Lower lobe of right lung (tissue), 2 donors: ENCODE measurements at regions not wholly inside any gene's neighbourhood (a gene's known extent, or its start where the extent isn't known, plus 50 kb on each side); places are given as distances from the start of the nearest gene placed in this dataset.

Experiments
- ATAC-seq, 2 donors: fragments of 200-7000 bp; cut with Tn5 transposase; one replicate each; pipeline ENCODE4 v1.9.1; 2020 to 2022; ENCODE audit warnings: mild to moderate bottlenecking in 2 of 2, moderate library complexity in 2 of 2
- DNase-seq: peaks from one replicate; pipeline ENCODE4 v3.0.0-alpha.2; 2020
- H3K27ac ChIP-seq: fragments of 200-600 bp; one replicate; pipeline ENCODE4 v1.8.0; 2022
- H3K27me3 ChIP-seq: fragments of 200-600 bp; one replicate; pipeline ENCODE4 v1.8.0; 2022; ENCODE audit warnings: low read depth
- H3K36me3 ChIP-seq: fragments of 200-600 bp; one replicate; pipeline ENCODE4 v1.8.0; 2022; ENCODE audit warnings: mild to moderate bottlenecking
- H3K4me1 ChIP-seq: fragments of 200-600 bp; one replicate; pipeline ENCODE4 v1.8.0; 2022
- H3K4me3 ChIP-seq: fragments of 200-600 bp; one replicate; pipeline ENCODE4 v1.8.0; 2022; ENCODE audit warnings: mild to moderate bottlenecking
- H3K9me3 ChIP-seq: fragments of 200-600 bp; one replicate; pipeline ENCODE4 v1.8.0; 2022
- CTCF ChIP-seq: fragments of 200-600 bp; IDR thresholded peaks from one replicate; pipeline ENCODE4 v1.8.0; 2022; ENCODE audit warnings: antibody characterized with exemption, mild to moderate bottlenecking
- intact Hi-C: fragments of 100-400 bp; cut with DNase I; formaldehyde crosslinking; loops from one replicate; pipeline ENCODE4 v1.11.0; 2022
- donor health status: DM: no; HTN: yes; CAD: no; lungs with severe emphysema.

GRCh38 chr6:169904051-169904922 lies 152.9 kb downstream of the ERMARD start:
- Histone ChIP-seq H3K36me3 (no peaks in the 10 kb centered on the region), H3K4me1 (peaks cover 33% of the 10 kb centered on the region), H3K27ac (no peak overlapping the region), H3K27me3 (no peaks in the 10 kb centered on the region), H3K4me3 (no peak overlapping the region), H3K9me3 (no peaks in the 10 kb centered on the region)
- TF ChIP-seq CTCF: no peak
- intact Hi-C loops: no loop called here
- ATAC-seq (no peak), DNase-seq (no peak)

GRCh38 chr6:169903122-169903521 lies 151.7 kb downstream of the ERMARD start:
- Histone ChIP-seq H3K36me3 (no peaks in the 10 kb centered on the region), H3K4me1 (peaks cover 33% of the 10 kb centered on the region), H3K27me3 (no peaks in the 10 kb centered on the region), H3K9me3 (no peaks in the 10 kb centered on the region), H3K27ac (no peak overlapping the region), H3K4me3 (no peak overlapping the region)
- intact Hi-C loops: no loop called here
- no peak for DNase-seq
- ATAC-seq: no peak
- TF ChIP-seq CTCF: no peak

- no peak overlapping the region for H3K27ac ChIP-seq
- no peak for DNase-seq
- H3K4me3 ChIP-seq: no peak overlapping the region
- no peak for ATAC-seq
- no peaks in the 10 kb centered on the region for H3K36me3 ChIP-seq
- TF ChIP-seq CTCF: no peak
- peaks cover 33% of the 10 kb centered on the region for H3K4me1 ChIP-seq
- H3K27me3 ChIP-seq: no peaks in the 10 kb centered on the region
- H3K9me3 ChIP-seq: no peaks in the 10 kb centered on the region
- intact Hi-C loops: no loop called here
Observed at GRCh38 chr6:169902604-169903003, 151.2 kb downstream of the ERMARD start.

- no peak for TF ChIP-seq CTCF
- Histone ChIP-seq H3K9me3 (no peaks in the 10 kb centered on the region), H3K4me1 (peaks cover 28% of the 10 kb centered on the region), H3K27ac (no peak overlapping the region), H3K36me3 (no peaks in the 10 kb centered on the region), H3K4me3 (no peak overlapping the region), H3K27me3 (no peaks in the 10 kb centered on the region)
- no peak for ATAC-seq
- intact Hi-C loops: no loop called here
- DNase-seq: no peak
Observed at GRCh38 chr6:169902070-169902469, 150.6 kb downstream of the ERMARD start.

GRCh38 chr6:169899481-169900145 lies 148.2 kb downstream of the ERMARD start:
- H3K36me3 ChIP-seq: no peaks in the 10 kb centered on the region
- H3K4me1 ChIP-seq: peaks cover 5% of the 10 kb centered on the region
- intact Hi-C loops: no loop called here
- H3K27ac ChIP-seq: no peak overlapping the region
- DNase-seq: no peak
- no peak for TF ChIP-seq CTCF
- H3K27me3 ChIP-seq: no peaks in the 10 kb centered on the region
- H3K4me3 ChIP-seq: no peak overlapping the region
- H3K9me3 ChIP-seq: no peaks in the 10 kb centered on the region
- no peak for ATAC-seq
